ENCODE measurements at regions not wholly inside any gene's neighbourhood (a gene's known extent, or its start where the extent isn't known, plus 50 kb on each side); places are given as distances from the start of the nearest gene placed in this dataset.

GRCh38 chr20:17881741-17882064 lies 86.9 kb downstream of the SNX5 start:
- TF ChIP-seq CTCF (IDR thresholded peaks at IDR 0.05): no peak
- TF ChIP-seq POLR2A (IDR thresholded peaks at IDR 0.05): no peak
